HCT116 (cell line): ENCODE measurements at regions not wholly inside any gene's neighbourhood (a gene's known extent, or its start where the extent isn't known, plus 50 kb on each side); places are given as distances from the start of the nearest gene placed in this dataset.

ENCODE experiments used
- EGR1 ChIP-seq: IDR thresholded peaks from 2 replicates; pipeline ENCODE4 v1.6.1; 2012; ENCODE audit warnings: low read depth
- EZH2 ChIP-seq: fragments of 200-600 bp; sonication (generic); IDR thresholded peaks from 2 replicates; pipeline ENCODE4 v1.6.1; 2017; ENCODE audit warnings: antibody characterized with exemption, mixed run types
- EZH2phosphoT487 ChIP-seq: fragments of 200-600 bp; IDR thresholded peaks from 2 replicates; pipeline ENCODE4 v1.6.1; 2018; ENCODE audit warnings: antibody characterized with exemption, borderline replicate concordance
- JUND ChIP-seq: IDR thresholded peaks from 2 replicates; pipeline ENCODE4 v1.6.1; 2012
- POLR2AphosphoS5 ChIP-seq: IDR thresholded peaks from 2 replicates; pipeline ENCODE4 v1.6.1; 2011; ENCODE audit warnings: mild to moderate bottlenecking, low read depth, low read length, moderate library complexity
- RAD21 ChIP-seq: IDR thresholded peaks from 2 replicates; pipeline ENCODE4 v1.6.1; 2012; ENCODE audit warnings: low read depth, mild to moderate bottlenecking
- SIN3A ChIP-seq: IDR thresholded peaks from 2 replicates; pipeline ENCODE4 v1.6.1; 2012; ENCODE audit warnings: low read depth
- YY1 ChIP-seq: IDR thresholded peaks from 2 replicates; pipeline ENCODE4 v1.6.1; 2011; ENCODE audit warnings: low read length, low read depth, moderate library complexity, mild to moderate bottlenecking; ENCODE audit not compliant: insufficient replicate concordance; ENCODE audit errors: extremely low read depth
- ZNF274 ChIP-seq: fragments of 200-500 bp; sonication (Bioruptor generic); IDR thresholded peaks from 2 replicates; pipeline ENCODE4 v1.6.1; 2014; ENCODE audit warnings: mild to moderate bottlenecking, low read depth, low read length, inconsistent platforms
- TF ChIP-seq, protein P1 (sequence below), 3 experiments: fragments of 200-600 bp in 1 of 3; sonication (generic) in 1 of 3; IDR thresholded peaks in 2 of 3; conservative IDR thresholded peaks in 1 of 3; 2 replicates each; pipeline ENCODE4 v1.5.1; 2012 to 2017; ENCODE audit warnings: low read depth in 2 of 3, low read length in 2 of 3, antibody characterized with exemption in 1 of 3, borderline replicate concordance in 1 of 3, control low read depth in 1 of 3, mild to moderate bottlenecking in 1 of 3, mixed read lengths in 1 of 3, mixed run types in 1 of 3, moderate library complexity in 1 of 3; ENCODE audit not compliant: insufficient read depth in 1 of 3
- TF ChIP-seq, protein P2 (sequence below): IDR thresholded peaks from 2 replicates; pipeline ENCODE4 v1.6.1; 2011; ENCODE audit warnings: mild to moderate bottlenecking, low read length, moderate library complexity; ENCODE audit not compliant: insufficient replicate concordance; ENCODE audit errors: extremely low read depth
- TF ChIP-seq, protein P3 (sequence below): IDR thresholded peaks from 2 replicates; pipeline ENCODE4 v1.6.1; 2012
- TF ChIP-seq, protein P4 (sequence below): IDR thresholded peaks from 2 replicates; pipeline ENCODE4 v1.6.1; 2012

DNA sequence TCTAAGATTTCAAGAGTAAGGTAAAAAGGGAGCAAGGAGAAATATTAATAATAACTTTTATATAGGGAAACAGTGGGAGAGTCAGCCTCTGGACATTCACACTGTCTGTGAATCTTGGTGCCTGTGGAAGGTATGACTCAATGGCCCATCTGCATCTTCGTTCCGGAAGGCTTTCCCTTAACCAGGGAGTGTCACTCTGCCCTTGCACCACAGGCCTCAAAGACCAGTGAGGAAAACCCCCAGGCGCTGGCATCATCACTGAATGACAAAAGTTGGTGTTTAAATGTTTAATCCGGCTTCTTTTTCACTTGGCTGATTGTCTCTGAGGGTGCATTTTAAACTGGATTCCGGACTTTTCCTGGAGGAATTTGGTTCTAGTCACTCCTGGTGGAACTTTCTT, 522.4 kb upstream of the TLE4 start:
- TF ChIP-seq, protein P1, sequence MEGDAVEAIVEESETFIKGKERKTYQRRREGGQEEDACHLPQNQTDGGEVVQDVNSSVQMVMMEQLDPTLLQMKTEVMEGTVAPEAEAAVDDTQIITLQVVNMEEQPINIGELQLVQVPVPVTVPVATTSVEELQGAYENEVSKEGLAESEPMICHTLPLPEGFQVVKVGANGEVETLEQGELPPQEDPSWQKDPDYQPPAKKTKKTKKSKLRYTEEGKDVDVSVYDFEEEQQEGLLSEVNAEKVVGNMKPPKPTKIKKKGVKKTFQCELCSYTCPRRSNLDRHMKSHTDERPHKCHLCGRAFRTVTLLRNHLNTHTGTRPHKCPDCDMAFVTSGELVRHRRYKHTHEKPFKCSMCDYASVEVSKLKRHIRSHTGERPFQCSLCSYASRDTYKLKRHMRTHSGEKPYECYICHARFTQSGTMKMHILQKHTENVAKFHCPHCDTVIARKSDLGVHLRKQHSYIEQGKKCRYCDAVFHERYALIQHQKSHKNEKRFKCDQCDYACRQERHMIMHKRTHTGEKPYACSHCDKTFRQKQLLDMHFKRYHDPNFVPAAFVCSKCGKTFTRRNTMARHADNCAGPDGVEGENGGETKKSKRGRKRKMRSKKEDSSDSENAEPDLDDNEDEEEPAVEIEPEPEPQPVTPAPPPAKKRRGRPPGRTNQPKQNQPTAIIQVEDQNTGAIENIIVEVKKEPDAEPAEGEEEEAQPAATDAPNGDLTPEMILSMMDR (IDR thresholded peaks at IDR 0.05 in 2 of 3, conservative IDR thresholded peaks at IDR 0.05 in 1 of 3; ENCODE audit: borderline replicate concordance in 1 of 3, insufficient read depth in 1 of 3, low read depth in 2 of 3, low read length in 2 of 3) = no peak
- no peak for TF ChIP-seq EGR1
- TF ChIP-seq EZH2phosphoT487 = no peak
- TF ChIP-seq, protein P2, sequence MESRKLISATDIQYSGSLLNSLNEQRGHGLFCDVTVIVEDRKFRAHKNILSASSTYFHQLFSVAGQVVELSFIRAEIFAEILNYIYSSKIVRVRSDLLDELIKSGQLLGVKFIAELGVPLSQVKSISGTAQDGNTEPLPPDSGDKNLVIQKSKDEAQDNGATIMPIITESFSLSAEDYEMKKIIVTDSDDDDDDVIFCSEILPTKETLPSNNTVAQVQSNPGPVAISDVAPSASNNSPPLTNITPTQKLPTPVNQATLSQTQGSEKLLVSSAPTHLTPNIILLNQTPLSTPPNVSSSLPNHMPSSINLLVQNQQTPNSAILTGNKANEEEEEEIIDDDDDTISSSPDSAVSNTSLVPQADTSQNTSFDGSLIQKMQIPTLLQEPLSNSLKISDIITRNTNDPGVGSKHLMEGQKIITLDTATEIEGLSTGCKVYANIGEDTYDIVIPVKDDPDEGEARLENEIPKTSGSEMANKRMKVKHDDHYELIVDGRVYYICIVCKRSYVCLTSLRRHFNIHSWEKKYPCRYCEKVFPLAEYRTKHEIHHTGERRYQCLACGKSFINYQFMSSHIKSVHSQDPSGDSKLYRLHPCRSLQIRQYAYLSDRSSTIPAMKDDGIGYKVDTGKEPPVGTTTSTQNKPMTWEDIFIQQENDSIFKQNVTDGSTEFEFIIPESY = no peak
- TF ChIP-seq RAD21 = no peak
- no peak for TF ChIP-seq POLR2AphosphoS5
- TF ChIP-seq YY1 = no peak
- TF ChIP-seq, protein P3, sequence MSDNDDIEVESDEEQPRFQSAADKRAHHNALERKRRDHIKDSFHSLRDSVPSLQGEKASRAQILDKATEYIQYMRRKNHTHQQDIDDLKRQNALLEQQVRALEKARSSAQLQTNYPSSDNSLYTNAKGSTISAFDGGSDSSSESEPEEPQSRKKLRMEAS = no peak
- TF ChIP-seq, protein P4, sequence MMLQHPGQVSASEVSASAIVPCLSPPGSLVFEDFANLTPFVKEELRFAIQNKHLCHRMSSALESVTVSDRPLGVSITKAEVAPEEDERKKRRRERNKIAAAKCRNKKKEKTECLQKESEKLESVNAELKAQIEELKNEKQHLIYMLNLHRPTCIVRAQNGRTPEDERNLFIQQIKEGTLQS = no peak
- TF ChIP-seq SIN3A = no peak
- TF ChIP-seq ZNF274 = no peak
- no peak for TF ChIP-seq JUND
- TF ChIP-seq EZH2 = no peak
